ENCODE measurements at regions not wholly inside any gene's neighbourhood (a gene's known extent, or its start where the extent isn't known, plus 50 kb on each side); places are given as distances from the start of the nearest gene placed in this dataset.

GRCh38 chr9:91023741-91024140 lies 222.1 kb downstream of the SYK start:
- DNase-seq (ENCODE audit: low read depth in 2 of 2), result no peak

GRCh38 chr9:91024841-91025240 lies 223.2 kb downstream of the SYK start:
- no peak for DNase-seq (ENCODE audit: low read depth in 2 of 2)

- DNase-seq (ENCODE audit: low read depth in 2 of 2), result no peak
Measured at GRCh38 chr9:91025856-91026255, 224.2 kb downstream of the SYK start.

- DNase-seq (ENCODE audit: low read depth in 2 of 2), result no peak
Measured at GRCh38 chr9:91026266-91026665, 224.6 kb downstream of the SYK start.

GRCh38 chr9:91027005-91027404 lies 225.4 kb downstream of the SYK start:
- no peak for DNase-seq (ENCODE audit: low read depth in 2 of 2)

- DNase-seq (ENCODE audit: low read depth in 2 of 2), result no peak
Measured at GRCh38 chr9:91028166-91028827, 226.7 kb downstream of the SYK start.

GRCh38 chr9:91029650-91030361 lies 228.2 kb downstream of the SYK start:
- no peak for DNase-seq (ENCODE audit: low read depth in 2 of 2)

GRCh38 chr9:91032121-91032531 lies 230.5 kb downstream of the SYK start:
- DNase-seq (ENCODE audit: low read depth in 2 of 2), result no peak

GRCh38 chr9:91033270-91033669 lies 231.7 kb downstream of the SYK start:
- DNase-seq (ENCODE audit: low read depth in 2 of 2), result no peak

- DNase-seq (ENCODE audit: low read depth in 2 of 2), result peak; percentile 53 to 77
Measured at GRCh38 chr9:91033797-91034196, 232.2 kb downstream of the SYK start.

GRCh38 chr9:91034521-91034920 lies 232.9 kb downstream of the SYK start:
- no peak for DNase-seq (ENCODE audit: low read depth in 2 of 2)

- no peak for DNase-seq (ENCODE audit: low read depth in 2 of 2)
Measured at GRCh38 chr9:91034976-91035824, 233.6 kb downstream of the SYK start.

- no peak for DNase-seq (ENCODE audit: low read depth in 2 of 2)
Measured at GRCh38 chr9:91035825-91036208, 234.2 kb downstream of the SYK start.

GRCh38 chr9:91036356-91036755 lies 234.7 kb downstream of the SYK start:
- no peak for DNase-seq (ENCODE audit: low read depth in 2 of 2)

- DNase-seq (ENCODE audit: low read depth in 2 of 2), result peak; percentile 48 to 63
Measured at GRCh38 chr9:91036826-91037510, 235.3 kb downstream of the SYK start.

- DNase-seq (ENCODE audit: low read depth in 2 of 2), result no peak
Measured at GRCh38 chr9:91037511-91038482, 236.2 kb downstream of the SYK start.

- no peak for DNase-seq (ENCODE audit: low read depth in 2 of 2)
Measured at GRCh38 chr9:91038483-91039124, 237.0 kb downstream of the SYK start.

GRCh38 chr9:91039125-91039834 lies 237.7 kb downstream of the SYK start:
- no peak for DNase-seq (ENCODE audit: low read depth in 2 of 2)

- DNase-seq (ENCODE audit: low read depth in 2 of 2), result no peak
Measured at GRCh38 chr9:91039835-91040140, 238.2 kb downstream of the SYK start.
